ENCODE measurements at regions not wholly inside any gene's neighbourhood (a gene's known extent, or its start where the extent isn't known, plus 50 kb on each side); places are given as distances from the start of the nearest gene placed in this dataset.

GRCh38 chr5:81820863-81821262, 70.0 kb upstream of the SSBP2 start:
- H3K4me2 ChIP-seq (ENCODE audit: control insufficient read depth, extremely low read depth, insufficient read depth, low read depth, low read length): no peak overlapping the region
- H4K20me1 ChIP-seq (ENCODE audit: control insufficient read depth, extremely low read depth, insufficient read depth, low read length): no peaks in the 10 kb centered on the region
- no peak for FAIRE-seq
- H3K79me2 ChIP-seq (ENCODE audit: control insufficient read depth, insufficient read depth, low read length): no peaks in the 10 kb centered on the region
- no peak for DNase-seq (ENCODE audit: low read depth, low spot score)
- H2AFZ ChIP-seq (ENCODE audit: control insufficient read depth, low read length): no peak overlapping the region
- dilution Hi-C loops (cut with MboI; ENCODE audit: extremely low pct_ligation_motif_present, low sequenced_read_pairs): no loop called here
- TF ChIP-seq EZH2 (IDR thresholded peaks at IDR 0.05; ENCODE audit: low read length): no peak
- TF ChIP-seq, protein P1, sequence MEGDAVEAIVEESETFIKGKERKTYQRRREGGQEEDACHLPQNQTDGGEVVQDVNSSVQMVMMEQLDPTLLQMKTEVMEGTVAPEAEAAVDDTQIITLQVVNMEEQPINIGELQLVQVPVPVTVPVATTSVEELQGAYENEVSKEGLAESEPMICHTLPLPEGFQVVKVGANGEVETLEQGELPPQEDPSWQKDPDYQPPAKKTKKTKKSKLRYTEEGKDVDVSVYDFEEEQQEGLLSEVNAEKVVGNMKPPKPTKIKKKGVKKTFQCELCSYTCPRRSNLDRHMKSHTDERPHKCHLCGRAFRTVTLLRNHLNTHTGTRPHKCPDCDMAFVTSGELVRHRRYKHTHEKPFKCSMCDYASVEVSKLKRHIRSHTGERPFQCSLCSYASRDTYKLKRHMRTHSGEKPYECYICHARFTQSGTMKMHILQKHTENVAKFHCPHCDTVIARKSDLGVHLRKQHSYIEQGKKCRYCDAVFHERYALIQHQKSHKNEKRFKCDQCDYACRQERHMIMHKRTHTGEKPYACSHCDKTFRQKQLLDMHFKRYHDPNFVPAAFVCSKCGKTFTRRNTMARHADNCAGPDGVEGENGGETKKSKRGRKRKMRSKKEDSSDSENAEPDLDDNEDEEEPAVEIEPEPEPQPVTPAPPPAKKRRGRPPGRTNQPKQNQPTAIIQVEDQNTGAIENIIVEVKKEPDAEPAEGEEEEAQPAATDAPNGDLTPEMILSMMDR (optimal IDR thresholded peaks at IDR 0.05 in 1 of 3, IDR thresholded peaks at IDR 0.05 in 1 of 3, conservative IDR thresholded peaks at IDR 0.05 in 1 of 3; ENCODE audit: extremely low read depth in 1 of 3, insufficient read depth in 2 of 3, low read length in 3 of 3): no peak
- no peaks in the 10 kb centered on the region for H3K9me1 ChIP-seq (ENCODE audit: control insufficient read depth, extremely low read depth, insufficient read depth, low read length)
- no peak overlapping the region for H3K27ac ChIP-seq (ENCODE audit: control insufficient read depth, insufficient read depth, low read length)
- no peak overlapping the region for H3K9ac ChIP-seq (ENCODE audit: control insufficient read depth, extremely low read depth, insufficient read depth, low read length)
- no peaks in the 10 kb centered on the region for H3K9me3 ChIP-seq (ENCODE audit: control insufficient read depth, low read depth, low read length)
- no peak overlapping the region for H3K4me3 ChIP-seq (ENCODE audit: control insufficient read depth in 2 of 3, extremely low read depth in 1 of 3, insufficient read depth in 2 of 3, low read depth in 1 of 3, low read length in 3 of 3)
- no peaks in the 10 kb centered on the region for H3K27me3 ChIP-seq (ENCODE audit: control insufficient read depth, extremely low read depth, insufficient read depth, low read length)
- H3K36me3 ChIP-seq (ENCODE audit: control insufficient read depth in 2 of 2, extremely low read depth in 1 of 2, insufficient read depth in 2 of 2, low read length in 2 of 2): no peaks in the 10 kb centered on the region
- H3K4me1 ChIP-seq (ENCODE audit: control insufficient read depth, extremely low read depth, insufficient read depth, low read length): peaks cover 9% of the 10 kb centered on the region

DNA sequence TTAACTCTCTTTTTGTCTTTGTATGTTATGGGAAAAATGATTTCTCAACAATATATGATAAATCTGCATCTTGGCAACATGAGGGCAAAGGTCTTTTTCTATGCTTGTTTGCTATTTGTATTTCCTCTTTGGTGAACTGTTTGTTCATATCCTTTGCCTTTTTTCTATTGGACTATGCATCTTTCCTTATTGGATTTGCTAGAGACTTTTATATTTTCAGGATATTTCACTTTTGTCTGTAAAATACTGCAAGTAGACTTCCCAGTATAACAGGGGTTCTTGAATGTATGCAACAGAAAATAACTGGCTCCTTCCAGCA, 69.4 kb upstream of the SSBP2 start:
- peaks cover 9% of the 10 kb centered on the region for H3K4me1 ChIP-seq (ENCODE audit: control insufficient read depth, extremely low read depth, insufficient read depth, low read length)
- no peak overlapping the region for H3K4me3 ChIP-seq (ENCODE audit: control insufficient read depth in 2 of 3, extremely low read depth in 1 of 3, insufficient read depth in 2 of 3, low read depth in 1 of 3, low read length in 3 of 3)
- H3K79me2 ChIP-seq (ENCODE audit: control insufficient read depth, insufficient read depth, low read length): no peaks in the 10 kb centered on the region
- no peak overlapping the region for H2AFZ ChIP-seq (ENCODE audit: control insufficient read depth, low read length)
- H3K9ac ChIP-seq (ENCODE audit: control insufficient read depth, extremely low read depth, insufficient read depth, low read length): no peak overlapping the region
- H3K9me1 ChIP-seq (ENCODE audit: control insufficient read depth, extremely low read depth, insufficient read depth, low read length): no peaks in the 10 kb centered on the region
- H3K27me3 ChIP-seq (ENCODE audit: control insufficient read depth, extremely low read depth, insufficient read depth, low read length): no peaks in the 10 kb centered on the region
- dilution Hi-C loops (cut with MboI; ENCODE audit: extremely low pct_ligation_motif_present, low sequenced_read_pairs): no loop called here
- no peaks in the 10 kb centered on the region for H3K9me3 ChIP-seq (ENCODE audit: control insufficient read depth, low read depth, low read length)
- TF ChIP-seq EZH2 (IDR thresholded peaks at IDR 0.05; ENCODE audit: low read length): no peak
- TF ChIP-seq, protein P1 (optimal IDR thresholded peaks at IDR 0.05 in 1 of 3, IDR thresholded peaks at IDR 0.05 in 1 of 3, conservative IDR thresholded peaks at IDR 0.05 in 1 of 3; ENCODE audit: extremely low read depth in 1 of 3, insufficient read depth in 2 of 3, low read length in 3 of 3): no peak
- no peak overlapping the region for H3K27ac ChIP-seq (ENCODE audit: control insufficient read depth, insufficient read depth, low read length)
- H3K4me2 ChIP-seq (ENCODE audit: control insufficient read depth, extremely low read depth, insufficient read depth, low read depth, low read length): no peak overlapping the region
- no peak for DNase-seq (ENCODE audit: low read depth, low spot score)
- no peaks in the 10 kb centered on the region for H4K20me1 ChIP-seq (ENCODE audit: control insufficient read depth, extremely low read depth, insufficient read depth, low read length)
- FAIRE-seq: no peak
- no peaks in the 10 kb centered on the region for H3K36me3 ChIP-seq (ENCODE audit: control insufficient read depth in 2 of 2, extremely low read depth in 1 of 2, insufficient read depth in 2 of 2, low read length in 2 of 2)
